ENCODE measurements at regions not wholly inside any gene's neighbourhood (a gene's known extent, or its start where the extent isn't known, plus 50 kb on each side); places are given as distances from the start of the nearest gene placed in this dataset.
"Not testable (repeated sequence)": the region's sequence is repeated elsewhere in the genome, so short reads cannot be mapped to it uniquely, and the experiment has no call there.

GRCh38 chr21:28592205-28592865 lies 400.3 kb downstream of the LTN1 start:
- DNase-seq (ENCODE audit: low spot score) = no peak

DNA sequence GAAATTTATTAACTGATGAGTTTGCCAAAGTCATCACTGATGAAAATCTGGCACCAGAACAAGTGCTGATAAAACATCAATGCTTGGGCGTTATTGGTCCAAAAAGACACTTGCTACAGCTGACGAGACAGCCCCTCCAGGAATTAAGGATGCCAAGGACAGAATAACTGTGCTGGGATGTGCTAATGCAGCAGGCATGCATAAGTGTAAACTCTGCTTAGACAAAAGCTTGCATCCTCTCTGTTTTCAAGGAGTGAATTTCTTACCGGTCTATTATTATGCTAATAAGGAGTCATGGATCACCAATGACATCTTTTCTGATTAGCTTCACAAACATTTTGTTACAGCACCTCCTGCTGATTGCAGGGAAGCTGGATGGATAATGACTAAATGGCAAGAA lies 402.0 kb downstream of the LTN1 start:
- DNase-seq (ENCODE audit: low spot score) = no peak

DNA sequence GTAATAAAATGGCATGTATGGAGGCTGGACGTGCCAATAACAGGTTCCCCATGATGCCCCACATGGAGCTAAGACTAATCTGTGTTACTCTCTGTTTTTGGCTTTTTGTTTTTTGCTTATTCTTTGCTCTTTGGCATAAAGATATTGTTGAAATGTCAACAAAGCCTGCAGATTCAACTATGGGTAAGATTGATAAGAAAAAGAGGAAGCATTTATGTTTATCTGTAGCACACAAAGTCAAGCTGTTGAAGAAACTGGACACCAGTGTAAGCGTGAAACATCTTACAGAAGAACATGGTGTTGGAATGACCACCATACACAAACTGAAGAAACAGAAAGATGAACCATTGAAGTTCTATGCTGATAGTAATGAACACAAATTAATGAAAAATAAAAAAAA lies 402.7 kb downstream of the LTN1 start:
- DNase-seq (ENCODE audit: low spot score) = no peak

GRCh38 chr21:28588997-28589396 lies 403.7 kb downstream of the LTN1 start:
- no peak for DNase-seq (ENCODE audit: low spot score)

GRCh38 chr21:28587748-28588147 lies 404.9 kb downstream of the LTN1 start:
- no peak for DNase-seq (ENCODE audit: low spot score)

DNA sequence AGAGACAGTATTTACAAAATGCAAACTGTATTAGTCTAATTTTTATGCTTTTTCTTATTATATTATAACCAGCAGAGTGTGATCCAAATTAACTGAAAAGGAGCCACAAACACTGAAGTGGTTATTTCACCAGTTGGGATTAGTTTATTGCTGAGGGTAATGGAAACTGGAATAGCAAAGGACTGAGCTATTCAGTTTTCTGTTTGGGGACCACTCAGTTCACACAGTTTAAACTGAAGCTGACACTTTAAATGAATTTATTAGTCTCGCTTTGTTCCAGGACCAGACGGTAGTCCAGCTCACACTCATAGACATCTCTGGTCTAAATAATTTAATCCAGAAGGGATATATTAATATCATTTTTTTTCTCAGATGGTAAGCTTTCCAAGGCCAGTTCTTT lies 410.7 kb downstream of the LTN1 start:
- DNase-seq (ENCODE audit: low spot score) = no peak

- not testable (repeated sequence) for DNase-seq (ENCODE audit: low spot score)
Measured at GRCh38 chr21:28581311-28581731, 411.4 kb downstream of the LTN1 start.

GRCh38 chr21:28580585-28580984 lies 412.1 kb downstream of the LTN1 start:
- no peak for DNase-seq (ENCODE audit: low spot score)

DNA sequence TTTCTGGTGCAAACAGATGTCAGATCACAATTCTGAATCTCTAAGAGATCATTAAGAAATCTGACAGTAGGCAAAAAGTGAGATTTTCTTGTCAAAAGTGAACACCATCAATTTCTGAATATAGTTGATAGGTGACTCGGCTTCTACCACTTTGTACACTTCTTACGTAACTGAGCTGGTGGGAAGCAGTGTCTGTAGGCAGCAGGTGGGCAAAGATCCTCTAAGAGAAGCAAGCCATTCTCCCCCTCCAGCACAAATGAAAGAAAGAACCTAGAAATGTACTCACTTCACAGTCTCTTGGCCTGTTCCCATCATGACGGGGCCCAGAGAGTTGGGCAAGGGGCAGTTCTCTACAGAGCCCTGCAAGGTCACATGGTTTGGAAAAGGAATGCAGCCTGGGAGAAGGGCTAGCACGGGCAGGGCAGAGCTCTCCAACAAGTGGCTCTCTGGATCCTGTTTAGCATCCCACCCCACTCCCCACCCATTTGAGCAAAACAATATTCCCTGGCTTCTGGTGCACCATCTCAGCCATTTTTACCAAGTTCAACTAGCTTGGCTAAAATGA lies 412.6 kb downstream of the LTN1 start:
- no peak for DNase-seq (ENCODE audit: low spot score)

- no peak for DNase-seq (ENCODE audit: low spot score)
Measured at GRCh38 chr21:28568692-28569091, 424.0 kb downstream of the LTN1 start.

- DNase-seq (ENCODE audit: low spot score) = not testable (repeated sequence)
Measured at GRCh38 chr21:28563933-28564332, 428.7 kb downstream of the LTN1 start.

DNA sequence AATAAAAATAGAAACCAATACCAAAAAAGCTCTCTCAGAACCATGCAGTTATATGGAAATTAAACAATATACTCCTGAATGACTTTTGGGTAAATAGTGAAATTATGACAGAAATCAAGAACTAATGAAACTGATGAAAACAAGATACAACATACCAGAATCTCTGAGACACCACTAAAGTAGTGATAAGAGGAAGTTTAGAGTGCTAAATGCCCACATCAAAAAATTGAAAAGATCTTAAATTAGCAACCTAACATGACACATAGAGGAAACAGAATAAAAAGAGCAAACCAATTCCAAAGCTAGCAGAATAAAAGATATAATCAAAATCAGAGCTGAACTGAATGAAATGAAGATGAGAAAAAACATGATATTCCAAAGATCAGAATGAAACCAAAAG lies 430.9 kb downstream of the LTN1 start:
- no peak for DNase-seq (ENCODE audit: low spot score)

DNA sequence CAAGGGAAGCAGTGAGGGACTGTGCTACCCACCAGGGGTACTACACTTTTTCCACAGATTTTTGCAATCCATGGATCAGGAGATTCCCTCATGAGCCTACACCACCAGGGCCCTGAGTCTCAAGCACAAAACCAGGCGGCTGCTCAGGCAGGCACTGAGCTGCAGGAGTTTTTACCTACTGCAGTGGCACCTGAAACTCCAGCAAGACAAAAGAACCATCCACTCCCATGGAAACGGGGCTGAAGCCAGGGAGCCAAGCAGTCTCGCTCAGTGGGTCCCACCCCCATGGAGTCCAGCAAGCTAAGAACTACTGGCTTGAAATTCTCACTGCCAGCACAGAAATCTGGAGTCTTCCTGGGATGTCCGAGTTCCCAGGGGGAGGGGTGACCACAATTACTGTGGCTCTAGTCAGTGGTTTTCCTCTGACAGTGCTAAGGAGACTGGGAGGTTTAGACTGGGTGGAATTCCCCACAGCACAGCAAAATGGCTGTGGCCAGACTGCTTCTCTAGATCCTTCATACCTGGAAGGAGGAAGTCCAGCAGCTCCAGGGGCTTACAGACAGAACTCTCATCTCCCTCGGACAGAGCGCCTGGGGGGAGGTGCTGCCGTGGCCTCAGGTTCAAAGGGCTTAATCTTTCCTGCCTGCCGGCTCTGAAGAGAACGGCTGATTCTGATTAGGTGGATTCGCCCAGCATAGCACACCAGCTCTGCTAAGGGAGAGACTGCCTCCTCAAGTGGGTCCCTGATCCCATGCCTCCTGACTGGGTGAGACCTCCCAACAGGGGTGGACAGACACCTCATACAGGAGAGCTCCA lies 437.8 kb downstream of the LTN1 start:
- DNase-seq (ENCODE audit: low spot score) = no peak

DNA sequence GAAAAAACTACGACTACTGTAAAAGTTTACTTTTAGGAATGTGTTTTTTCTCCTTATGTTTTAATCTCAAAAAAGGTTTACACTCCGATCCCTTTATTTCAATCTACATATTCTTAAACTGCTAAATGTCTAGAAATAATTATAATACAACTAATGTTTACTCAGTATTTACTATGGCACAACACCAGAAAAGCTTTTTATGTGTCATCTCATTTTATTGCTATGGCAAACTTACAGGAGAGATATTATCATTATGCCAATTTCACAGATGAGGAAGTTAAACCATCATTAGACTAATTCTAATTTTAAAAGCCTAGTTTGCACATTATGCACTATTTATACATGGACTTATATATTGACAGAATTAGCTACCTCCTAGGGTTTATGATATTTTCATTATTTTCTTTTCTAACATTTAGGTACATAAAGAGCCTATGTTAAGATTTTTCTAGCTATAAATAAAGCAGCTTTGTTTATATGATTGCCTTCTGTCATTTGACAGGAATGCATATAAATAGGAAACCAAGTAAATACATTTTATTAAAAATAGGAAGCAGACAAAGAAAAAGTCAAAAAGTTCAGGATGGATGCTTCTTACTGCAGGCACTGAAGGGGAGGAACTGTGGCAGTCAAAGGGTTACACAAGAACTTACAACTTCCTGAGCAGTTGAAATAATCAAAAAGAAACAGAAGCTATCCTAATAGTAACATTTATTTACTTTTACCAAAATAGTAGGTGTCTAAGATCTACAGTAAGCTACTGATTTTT lies 442.4 kb downstream of the LTN1 start:
- DNase-seq (ENCODE audit: low spot score) = no peak

GRCh38 chr21:28548291-28548690 lies 444.4 kb downstream of the LTN1 start:
- DNase-seq (ENCODE audit: low spot score) = no peak

GRCh38 chr21:28547766-28548165 lies 444.9 kb downstream of the LTN1 start:
- no peak for DNase-seq (ENCODE audit: low spot score)

DNA sequence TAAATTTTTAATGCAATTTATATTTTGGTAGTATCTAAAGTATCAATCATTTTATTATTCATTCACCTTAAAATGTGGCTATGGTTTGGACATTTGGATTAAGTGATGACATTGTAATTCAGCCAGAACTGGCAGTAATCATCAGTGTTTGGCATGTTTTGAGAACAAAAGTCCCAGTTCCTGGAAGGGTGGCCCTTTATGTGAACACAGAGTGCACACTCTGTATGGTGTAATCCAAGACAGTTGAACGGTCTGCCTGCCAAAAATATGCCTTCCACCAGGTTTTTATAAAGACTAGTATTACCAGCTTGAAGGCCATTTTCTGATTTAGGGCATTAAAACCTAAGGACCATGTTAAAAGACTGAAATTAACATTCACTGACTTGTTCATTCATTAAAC lies 448.7 kb downstream of the LTN1 start:
- DNase-seq (ENCODE audit: low spot score) = no peak

- DNase-seq (ENCODE audit: low spot score) = no peak
Measured at GRCh38 chr21:28541371-28542112, 451.1 kb downstream of the LTN1 start.

DNA sequence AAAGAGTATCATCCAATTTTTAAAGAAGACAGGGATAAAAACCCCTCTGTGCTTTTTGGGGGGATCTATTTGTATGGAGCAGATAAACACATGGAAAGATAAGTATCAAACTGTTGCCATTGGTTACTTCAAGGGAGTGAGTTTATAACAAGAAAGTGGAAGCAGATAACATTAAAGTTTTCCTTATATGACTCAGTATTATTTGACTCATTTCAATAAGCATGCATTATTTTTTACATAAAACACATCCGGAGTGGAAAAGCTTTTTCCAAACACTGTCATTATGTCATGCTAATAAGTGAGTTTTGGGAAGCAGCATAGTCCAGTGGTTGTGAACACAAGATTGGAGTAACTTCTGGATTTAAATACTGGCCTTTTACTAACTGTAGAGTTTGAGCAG lies 452.2 kb downstream of the LTN1 start:
- DNase-seq (ENCODE audit: low spot score) = no peak

DNA sequence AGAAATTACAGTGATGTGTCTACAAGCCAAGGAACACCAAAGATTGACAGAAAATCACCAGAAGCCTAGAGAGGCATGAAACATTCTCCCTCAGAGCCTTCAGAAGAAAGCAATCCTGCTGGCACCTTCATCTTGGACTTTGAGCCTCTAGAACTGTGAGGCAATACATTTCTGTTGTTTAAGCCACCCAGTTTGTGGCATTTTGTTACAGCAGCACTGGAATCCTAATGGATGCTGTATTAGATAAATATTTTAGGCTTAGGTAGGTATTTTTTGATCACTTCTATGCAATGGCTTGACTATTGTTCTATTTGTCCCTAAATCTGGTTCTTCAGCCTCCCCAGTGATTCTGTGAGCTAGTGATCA lies 453.1 kb downstream of the LTN1 start:
- no peak for DNase-seq (ENCODE audit: low spot score)

DNA sequence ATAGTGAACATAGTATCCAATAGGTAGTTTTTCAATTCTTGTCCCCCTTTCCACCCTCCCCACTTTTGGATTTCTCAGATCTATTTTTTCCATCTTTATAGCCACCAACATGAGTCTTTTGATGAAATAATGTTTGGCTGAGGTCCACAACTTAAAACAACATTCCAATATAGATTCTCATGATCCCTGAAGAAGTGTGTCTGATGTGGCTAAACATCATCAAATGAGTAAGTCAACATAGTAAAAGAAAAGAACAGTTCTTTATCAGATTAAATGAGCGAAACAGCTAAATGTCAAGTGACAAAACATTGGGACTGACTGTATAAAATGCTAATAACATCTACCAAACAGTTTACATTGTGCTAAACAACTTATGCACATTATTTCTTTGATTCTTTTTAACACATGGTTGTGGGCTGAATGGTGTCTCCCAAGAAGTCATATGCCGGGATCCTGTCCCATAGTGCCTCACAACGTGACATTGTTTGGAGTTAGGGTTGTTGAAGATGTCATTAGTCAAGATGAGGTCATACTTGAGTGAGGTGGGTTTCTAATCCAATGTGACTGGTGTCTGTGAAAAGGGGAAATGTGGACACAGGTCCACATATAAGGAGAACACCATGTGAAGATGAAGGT lies 453.6 kb downstream of the LTN1 start:
- no peak for DNase-seq (ENCODE audit: low spot score)

Measured in mucosa of gallbladder (tissue), 1 donor.